ENCODE measurements at regions not wholly inside any gene's neighbourhood (a gene's known extent, or its start where the extent isn't known, plus 50 kb on each side); places are given as distances from the start of the nearest gene placed in this dataset.

DNA sequence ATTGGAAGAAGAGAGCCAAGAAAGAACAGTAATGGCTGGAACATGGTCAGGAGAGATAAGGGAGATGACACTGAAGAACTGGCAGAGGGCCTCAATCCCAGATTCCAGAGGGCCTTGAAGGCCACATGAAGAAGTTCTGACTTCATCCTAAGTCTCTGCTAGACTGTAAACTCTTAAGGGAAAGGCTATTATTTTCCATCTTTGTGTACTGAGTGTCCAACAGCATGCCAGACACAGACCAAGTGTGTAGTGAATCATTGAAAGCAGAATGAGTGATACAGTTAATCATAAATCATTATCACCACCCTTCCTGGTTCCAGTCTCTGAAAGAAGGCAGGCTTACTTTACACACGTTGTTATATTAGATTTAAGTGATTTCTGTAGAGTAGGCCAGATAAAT lies 185.3 kb upstream of the C11orf87 start:
- no peak overlapping the region for H3K27ac Mint-ChIP-seq (ENCODE audit: unreplicated experiment)
- no peak overlapping the region for H3K4me3 Mint-ChIP-seq (ENCODE audit: unreplicated experiment)
- H3K4me1 Mint-ChIP-seq (ENCODE audit: low read depth), result peaks cover 5% of the 10 kb centered on the region
- no peaks in the 10 kb centered on the region for H3K27me3 Mint-ChIP-seq (ENCODE audit: low read depth)
- H3K9me3 Mint-ChIP-seq (ENCODE audit: low read depth), result peaks cover 17% of the 10 kb centered on the region
- H3K36me3 Mint-ChIP-seq (ENCODE audit: low read depth), result peaks cover 2% of the 10 kb centered on the region
- DNase-seq (ENCODE audit: low spot score), result no peak
- no peak for TF ChIP-seq CTCF (IDR thresholded peaks at IDR 0.05)

- Mint-ChIP-seq H3K4me3 (ENCODE audit: unreplicated experiment) (no peak overlapping the region), H3K9me3 (ENCODE audit: low read depth) (peaks cover 17% of the 10 kb centered on the region), H3K4me1 (ENCODE audit: low read depth) (peaks cover 5% of the 10 kb centered on the region), H3K27me3 (ENCODE audit: low read depth) (no peaks in the 10 kb centered on the region), H3K27ac (ENCODE audit: unreplicated experiment) (no peak overlapping the region), H3K36me3 (ENCODE audit: low read depth) (peaks cover 2% of the 10 kb centered on the region)
- no peak for DNase-seq (ENCODE audit: low spot score)
- no peak for TF ChIP-seq CTCF (IDR thresholded peaks at IDR 0.05)
Observed at GRCh38 chr11:109237636-109238035, 184.4 kb upstream of the C11orf87 start.

- no peak for TF ChIP-seq CTCF (IDR thresholded peaks at IDR 0.05)
- Mint-ChIP-seq H3K36me3 (ENCODE audit: low read depth) (peaks cover 2% of the 10 kb centered on the region), H3K27ac (ENCODE audit: unreplicated experiment) (no peak overlapping the region), H3K4me3 (ENCODE audit: unreplicated experiment) (no peak overlapping the region), H3K9me3 (ENCODE audit: low read depth) (peaks cover 14% of the 10 kb centered on the region), H3K4me1 (ENCODE audit: low read depth) (peaks cover 15% of the 10 kb centered on the region), H3K27me3 (ENCODE audit: low read depth) (no peaks in the 10 kb centered on the region)
- no peak for DNase-seq (ENCODE audit: low spot score)
Observed at GRCh38 chr11:109241988-109242536, 179.9 kb upstream of the C11orf87 start.

- no peak overlapping the region for H3K27ac Mint-ChIP-seq (ENCODE audit: unreplicated experiment)
- no peaks in the 10 kb centered on the region for H3K36me3 Mint-ChIP-seq (ENCODE audit: low read depth)
Observed at GRCh38 chr11:109247071-109247470, 174.9 kb upstream of the C11orf87 start.

GRCh38 chr11:109249597-109249996 lies 172.4 kb upstream of the C11orf87 start:
- no peaks in the 10 kb centered on the region for H3K36me3 Mint-ChIP-seq (ENCODE audit: low read depth)
- no peak for TF ChIP-seq CTCF (IDR thresholded peaks at IDR 0.05)
- no peaks in the 10 kb centered on the region for H3K27me3 Mint-ChIP-seq (ENCODE audit: low read depth)
- DNase-seq (ENCODE audit: low spot score), result no peak
- peaks cover 14% of the 10 kb centered on the region for H3K4me1 Mint-ChIP-seq (ENCODE audit: low read depth)
- no peak overlapping the region for H3K27ac Mint-ChIP-seq (ENCODE audit: unreplicated experiment)
- H3K9me3 Mint-ChIP-seq (ENCODE audit: low read depth), result peaks cover 8% of the 10 kb centered on the region
- H3K4me3 Mint-ChIP-seq (ENCODE audit: unreplicated experiment), result no peak overlapping the region

More at GRCh38 chr11:109247071-109247470, 174.9 kb upstream of the C11orf87 start:
- TF ChIP-seq CTCF (IDR thresholded peaks at IDR 0.05), result no peak
- H3K9me3 Mint-ChIP-seq (ENCODE audit: low read depth), result no peaks in the 10 kb centered on the region
- no peak for DNase-seq (ENCODE audit: low spot score)
- no peaks in the 10 kb centered on the region for H3K27me3 Mint-ChIP-seq (ENCODE audit: low read depth)
- H3K4me3 Mint-ChIP-seq (ENCODE audit: unreplicated experiment), result no peak overlapping the region
- H3K4me1 Mint-ChIP-seq (ENCODE audit: low read depth), result peaks cover 14% of the 10 kb centered on the region
